Suppressor macrophage (primary cell): ENCODE measurements at regions not wholly inside any gene's neighbourhood (a gene's known extent, or its start where the extent isn't known, plus 50 kb on each side); places are given as distances from the start of the nearest gene placed in this dataset.
"Not testable (repeated sequence)": the region's sequence is repeated elsewhere in the genome, so short reads cannot be mapped to it uniquely, and the experiment has no call there.

Source experiments
- DNase-seq, 4 experiments: peaks; one replicate each; pipeline ENCODE4 v3.0.0-alpha.2; 2020 to 2022

DNA sequence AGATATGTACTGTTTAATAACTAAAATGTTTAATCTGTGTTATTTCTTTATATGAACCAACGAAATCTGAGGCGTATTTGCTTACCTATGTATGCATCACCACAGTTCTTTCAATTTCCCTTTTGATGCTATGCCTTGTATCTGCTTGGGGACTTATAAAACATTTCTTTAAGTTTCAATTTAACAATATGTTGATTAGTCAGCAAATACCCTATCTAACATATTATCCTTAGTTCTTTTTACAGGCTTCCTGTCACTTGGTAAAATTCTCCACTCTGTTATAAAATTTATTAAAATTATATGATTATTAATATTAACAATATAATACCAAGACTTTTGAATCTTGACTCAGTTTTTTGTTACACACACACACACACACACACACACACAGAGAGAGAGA lies 174.3 kb downstream of the CPS1 start:
- DNase-seq, result no peak

DNA sequence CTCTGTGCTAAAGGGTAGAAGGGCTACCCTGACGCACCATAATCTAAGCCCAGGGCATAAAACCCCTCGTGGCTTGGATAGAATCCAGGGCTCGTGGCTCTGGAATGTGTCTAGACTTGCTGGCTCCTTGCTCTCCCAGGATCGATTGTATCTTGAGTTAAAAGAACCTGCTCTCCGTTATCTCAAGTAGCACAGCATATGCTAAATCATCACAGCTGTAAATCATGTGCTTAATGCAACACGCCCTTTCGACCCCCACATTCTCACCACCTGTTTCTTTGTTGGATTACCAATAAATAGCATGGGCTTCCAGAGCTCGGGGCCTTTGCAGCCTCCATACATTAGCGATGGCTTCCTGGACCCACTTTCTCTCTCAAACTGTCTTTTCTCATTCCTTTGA lies 190.4 kb downstream of the CPS1 start:
- not testable (repeated sequence) for DNase-seq

DNA sequence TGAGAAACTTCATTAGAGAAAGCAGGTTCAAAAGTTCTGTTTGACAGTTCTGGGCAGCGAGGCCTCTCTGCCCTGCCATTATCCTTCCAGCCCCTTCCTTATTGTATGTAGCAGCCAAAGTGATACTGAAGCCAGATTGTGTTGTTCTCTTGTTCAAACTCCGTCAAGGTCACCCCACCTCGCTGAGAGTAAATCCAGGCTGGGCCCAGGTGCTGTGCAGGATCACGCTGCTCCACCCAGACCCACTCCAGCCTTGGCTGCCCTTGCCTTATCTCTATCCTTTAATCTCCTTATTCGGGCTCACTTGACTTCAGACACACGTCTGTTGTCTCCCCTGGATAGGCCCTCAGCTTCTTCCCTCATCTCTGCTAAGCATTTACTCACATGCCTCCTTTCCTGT lies 196.1 kb downstream of the CPS1 start:
- DNase-seq, result no peak

DNA sequence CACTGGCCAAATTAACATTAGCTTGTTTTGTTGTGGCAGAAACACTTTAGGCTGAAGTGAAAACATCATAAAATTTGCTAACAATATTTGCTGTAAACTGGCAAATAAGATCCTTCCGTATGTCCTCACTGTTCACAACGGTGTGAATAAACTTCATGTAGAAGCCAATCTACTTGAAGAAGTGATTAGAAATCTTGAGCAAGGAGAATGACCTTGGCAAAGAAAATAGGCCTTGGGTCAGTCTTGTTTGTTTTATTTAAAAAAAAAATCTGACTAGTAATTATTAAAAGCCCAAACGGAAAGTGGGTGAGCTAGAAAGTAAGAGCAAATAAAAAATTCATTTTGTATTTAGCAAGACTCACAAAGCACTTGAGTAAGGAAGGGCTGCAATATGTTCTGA lies 197.0 kb downstream of the CPS1 start:
- DNase-seq, result no peak

DNA sequence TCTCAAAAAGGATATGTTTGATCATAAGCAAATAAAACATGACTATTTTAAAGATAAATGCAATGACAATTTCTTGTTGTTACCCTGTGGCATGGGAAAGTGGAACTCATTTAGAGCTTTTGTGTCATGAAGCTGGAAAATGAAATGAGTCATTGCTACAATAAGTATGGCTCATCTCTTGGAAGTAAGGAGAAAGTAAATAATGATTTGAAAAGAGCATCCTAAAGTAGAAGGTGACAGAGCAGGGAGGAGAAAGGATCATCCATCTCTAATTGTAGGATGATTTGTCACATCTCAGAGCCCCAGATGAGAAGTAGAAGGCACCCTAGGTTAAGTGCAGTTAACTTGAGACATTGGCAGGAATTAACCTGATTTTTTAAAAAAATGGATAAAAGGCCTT lies 200.5 kb downstream of the CPS1 start:
- no peak for DNase-seq

GRCh38 chr2:210762604-210763588 lies 206.5 kb downstream of the CPS1 start:
- no peak for DNase-seq

- DNase-seq, result no peak
Observed at GRCh38 chr2:210768329-210768910, 212.0 kb downstream of the CPS1 start.

DNA sequence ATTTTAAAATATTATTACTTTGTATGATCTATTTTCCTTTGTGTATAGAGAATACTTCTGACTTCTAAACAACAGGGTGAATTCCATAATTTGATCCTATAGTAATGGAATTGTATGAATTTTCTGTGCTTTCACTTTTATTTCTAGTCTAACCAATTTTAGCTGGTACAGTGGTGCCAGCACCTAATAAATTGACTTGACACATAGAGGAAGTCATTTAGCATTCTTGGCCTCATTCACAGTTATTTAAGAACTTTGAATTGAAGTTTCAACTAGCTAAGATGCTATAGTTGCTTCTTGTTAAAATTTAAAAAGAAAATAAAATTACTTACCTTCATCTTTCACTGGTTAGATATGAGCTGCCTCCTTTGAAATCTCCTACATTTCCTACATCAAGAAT lies 220.4 kb downstream of the CPS1 start:
- DNase-seq, result no peak

GRCh38 chr2:210782222-210782621 lies 225.8 kb downstream of the CPS1 start:
- DNase-seq, result no peak

DNA sequence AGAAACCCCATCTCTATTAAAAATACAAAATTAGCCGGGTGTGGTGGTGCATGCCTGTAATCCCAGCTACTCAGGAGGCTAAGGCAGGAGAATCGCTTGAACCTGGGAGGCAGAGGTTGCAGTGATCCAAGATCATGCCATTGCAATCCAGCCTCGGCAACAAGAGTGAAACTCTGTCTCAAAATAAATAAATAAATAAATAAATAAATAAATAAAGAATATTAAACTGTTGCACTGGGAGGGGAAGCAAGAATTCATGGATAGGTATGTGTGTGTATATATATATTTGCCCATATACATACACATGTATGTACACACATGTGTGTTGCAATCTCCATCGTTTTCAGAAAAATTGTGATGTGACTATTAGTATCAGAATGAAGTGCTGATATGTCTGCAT lies 231.4 kb downstream of the CPS1 start:
- not testable (repeated sequence) for DNase-seq

DNA sequence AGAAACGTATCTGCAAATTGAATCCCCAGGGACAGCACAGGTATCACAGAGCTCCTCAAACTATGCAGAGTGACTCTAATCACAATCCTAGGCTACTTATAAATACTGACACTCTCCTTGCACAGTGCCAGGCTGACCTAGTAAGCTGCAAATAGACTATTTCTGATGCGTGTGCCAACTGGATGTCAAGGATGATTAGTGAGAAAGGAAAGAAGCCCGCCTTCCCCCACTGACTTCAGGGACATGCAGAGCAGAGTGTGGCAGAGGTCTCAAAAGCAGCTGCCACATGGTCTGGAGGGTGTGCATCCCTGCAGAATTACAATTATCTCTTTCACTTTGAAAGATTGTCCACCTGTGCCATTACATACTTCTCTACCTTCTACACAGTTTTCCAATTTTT lies 235.6 kb downstream of the CPS1 start:
- DNase-seq, result no peak

- DNase-seq, result no peak
Observed at GRCh38 chr2:210795506-210795905, 239.1 kb downstream of the CPS1 start.

DNA sequence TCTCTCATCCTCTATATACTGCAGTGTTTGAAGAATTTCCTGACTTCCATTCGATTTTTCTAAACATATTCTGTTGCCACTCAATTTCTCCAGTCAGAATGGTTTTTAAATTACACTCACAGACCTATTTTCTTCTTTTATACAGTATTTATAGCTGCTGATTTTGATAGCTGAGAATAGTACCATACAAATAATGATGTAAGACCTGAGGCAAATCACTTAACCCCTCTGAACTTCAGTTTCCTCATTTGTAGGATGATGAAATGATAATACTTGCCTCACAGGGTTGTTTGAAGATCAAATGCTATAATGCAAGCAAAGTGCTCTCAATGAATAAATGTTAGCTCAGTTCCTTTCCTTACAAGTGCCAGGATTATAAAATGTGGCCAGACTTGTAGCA lies 241.8 kb downstream of the CPS1 start:
- DNase-seq, result peak in 2 of 4 experiments; percentile 1 to 9

DNA sequence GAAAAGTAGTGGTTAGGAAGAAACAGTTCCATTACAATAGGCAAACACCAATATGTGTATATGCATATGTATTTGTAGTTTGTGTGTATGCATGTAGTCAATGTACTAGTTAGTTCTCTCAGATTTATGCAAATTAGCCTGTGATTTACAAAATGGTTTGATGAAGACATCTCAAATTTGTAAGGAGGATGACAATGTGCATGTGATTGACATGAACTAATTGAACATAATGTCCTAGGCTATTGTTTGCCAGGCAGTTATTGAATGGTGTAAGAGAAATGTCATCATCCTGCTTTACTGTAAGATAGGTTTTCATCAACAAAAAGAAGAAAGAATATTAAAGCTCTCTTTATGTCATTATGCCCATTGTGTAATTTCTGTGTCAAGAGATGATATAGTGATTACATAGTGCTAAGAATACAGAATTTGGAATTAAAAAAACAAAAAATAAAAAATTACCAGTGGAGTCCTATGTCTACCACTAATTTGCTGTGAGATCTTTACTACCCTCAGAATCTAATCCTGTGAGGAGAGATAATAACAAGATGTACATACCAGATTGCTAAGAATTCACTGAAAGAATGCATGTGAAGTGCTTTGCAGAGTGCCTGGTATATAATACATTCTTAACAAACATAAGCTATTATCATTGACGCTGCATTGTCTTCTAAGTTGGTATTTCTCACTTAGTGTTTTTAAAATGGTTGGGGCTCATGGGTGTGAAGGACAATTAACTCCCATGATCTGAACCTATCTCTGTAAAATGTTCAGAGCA lies 258.0 kb downstream of the CPS1 start:
- no peak for DNase-seq

DNA sequence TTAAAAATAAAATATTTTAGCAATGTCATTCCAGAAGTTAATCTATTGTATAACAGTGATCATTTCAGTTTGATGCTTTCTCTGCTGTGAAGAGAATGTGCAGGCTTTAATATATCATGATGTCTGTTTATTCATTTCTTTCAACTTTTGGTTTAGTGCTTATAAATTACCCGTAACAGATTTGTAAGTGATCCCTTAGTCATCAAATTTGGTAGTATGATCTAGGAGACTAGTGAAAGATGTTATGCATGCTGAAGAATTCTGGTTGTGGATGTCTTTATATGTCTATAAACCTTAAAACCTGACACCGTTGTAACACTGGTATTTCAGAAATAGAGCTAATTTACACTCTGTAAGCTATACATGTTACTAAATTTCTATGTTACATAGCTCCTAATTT lies 260.4 kb downstream of the CPS1 start:
- DNase-seq, result no peak

GRCh38 chr2:210818473-210818872 lies 262.1 kb downstream of the CPS1 start:
- no peak for DNase-seq

GRCh38 chr2:210833403-210833802 lies 277.0 kb downstream of the CPS1 start:
- no peak for DNase-seq

- no peak for DNase-seq
Observed at GRCh38 chr2:210839034-210839433, 282.6 kb downstream of the CPS1 start.

DNA sequence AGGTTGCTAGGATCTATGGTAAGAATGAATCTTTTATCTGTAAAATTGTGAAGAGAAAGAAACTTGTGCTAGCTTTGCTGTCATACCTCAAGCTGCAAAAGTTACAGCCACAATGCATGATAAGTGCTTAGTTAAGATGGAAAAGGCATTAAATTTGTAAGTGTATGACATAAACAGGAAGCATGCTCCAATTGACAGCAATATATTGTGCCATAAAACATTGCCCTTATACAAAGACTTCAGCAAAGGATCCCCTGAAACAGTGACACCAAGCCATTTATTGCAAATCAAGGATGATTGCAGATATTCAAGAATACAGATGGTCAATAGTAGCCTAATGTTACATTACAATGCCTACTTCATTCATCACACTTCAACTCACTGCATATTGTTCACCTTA lies 283.1 kb downstream of the CPS1 start:
- DNase-seq, result no peak

DNA sequence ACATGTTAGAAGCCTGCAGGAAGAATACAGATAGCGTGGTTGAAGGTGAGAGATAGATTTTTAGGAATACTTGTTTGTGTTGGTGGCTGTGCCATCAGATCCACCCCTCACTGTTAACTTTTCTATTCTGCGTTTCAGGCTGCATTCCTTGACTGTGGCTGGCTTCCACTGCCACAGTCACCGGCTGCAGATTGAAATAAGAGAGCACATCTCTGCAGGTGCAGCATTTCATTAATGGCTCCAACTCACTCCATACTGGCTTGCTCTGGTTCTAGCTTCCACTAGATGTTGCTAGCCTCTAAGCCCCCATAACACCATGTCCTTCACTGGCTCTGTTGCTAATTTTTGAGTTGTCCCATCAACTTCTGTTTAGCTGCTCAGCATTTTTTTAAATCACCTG lies 286.5 kb downstream of the CPS1 start:
- no peak for DNase-seq

DNA sequence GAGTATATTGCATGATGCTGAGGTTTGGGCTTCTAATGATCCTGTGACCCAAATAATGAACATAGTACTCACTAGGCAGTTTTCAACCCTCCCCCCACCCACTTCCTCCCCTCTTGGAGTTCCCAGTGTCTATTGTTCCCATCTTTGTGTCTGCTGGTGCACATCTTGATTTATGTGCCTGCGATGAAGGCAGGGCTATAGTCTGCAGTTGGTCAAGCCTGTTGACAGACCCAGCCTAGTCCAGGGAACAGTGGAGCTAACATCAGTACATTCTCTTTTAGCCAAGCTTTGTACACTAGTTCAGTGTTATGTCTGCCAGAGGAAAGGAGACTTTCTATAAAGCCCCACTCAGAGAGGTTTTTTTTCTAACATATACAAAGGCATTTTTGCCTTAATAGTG lies 287.6 kb downstream of the CPS1 start:
- no peak for DNase-seq

GRCh38 chr2:210859314-210859713 lies 302.9 kb downstream of the CPS1 start:
- DNase-seq, result no peak

DNA sequence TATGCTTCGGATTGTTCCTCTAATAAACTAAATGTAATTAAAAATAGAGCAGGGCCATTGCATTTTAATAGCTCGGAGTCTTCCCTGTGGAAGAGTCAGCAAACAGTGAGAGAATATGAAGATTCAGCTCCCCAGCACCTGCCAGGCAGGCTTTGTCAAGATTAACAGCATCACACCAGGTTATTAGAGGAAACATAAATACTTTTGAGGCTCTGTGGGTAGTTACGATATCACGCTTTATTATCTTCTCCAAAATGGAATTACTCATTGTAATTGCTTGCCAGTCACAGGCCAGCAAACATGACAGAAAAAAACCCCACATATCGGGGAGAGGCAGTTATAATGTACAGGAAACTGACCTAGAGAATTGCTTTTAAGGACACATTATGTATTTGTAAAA lies 303.9 kb downstream of the CPS1 start:
- DNase-seq, result no peak
